ENCODE measurements at regions not wholly inside any gene's neighbourhood (a gene's known extent, or its start where the extent isn't known, plus 50 kb on each side); places are given as distances from the start of the nearest gene placed in this dataset.

DNA sequence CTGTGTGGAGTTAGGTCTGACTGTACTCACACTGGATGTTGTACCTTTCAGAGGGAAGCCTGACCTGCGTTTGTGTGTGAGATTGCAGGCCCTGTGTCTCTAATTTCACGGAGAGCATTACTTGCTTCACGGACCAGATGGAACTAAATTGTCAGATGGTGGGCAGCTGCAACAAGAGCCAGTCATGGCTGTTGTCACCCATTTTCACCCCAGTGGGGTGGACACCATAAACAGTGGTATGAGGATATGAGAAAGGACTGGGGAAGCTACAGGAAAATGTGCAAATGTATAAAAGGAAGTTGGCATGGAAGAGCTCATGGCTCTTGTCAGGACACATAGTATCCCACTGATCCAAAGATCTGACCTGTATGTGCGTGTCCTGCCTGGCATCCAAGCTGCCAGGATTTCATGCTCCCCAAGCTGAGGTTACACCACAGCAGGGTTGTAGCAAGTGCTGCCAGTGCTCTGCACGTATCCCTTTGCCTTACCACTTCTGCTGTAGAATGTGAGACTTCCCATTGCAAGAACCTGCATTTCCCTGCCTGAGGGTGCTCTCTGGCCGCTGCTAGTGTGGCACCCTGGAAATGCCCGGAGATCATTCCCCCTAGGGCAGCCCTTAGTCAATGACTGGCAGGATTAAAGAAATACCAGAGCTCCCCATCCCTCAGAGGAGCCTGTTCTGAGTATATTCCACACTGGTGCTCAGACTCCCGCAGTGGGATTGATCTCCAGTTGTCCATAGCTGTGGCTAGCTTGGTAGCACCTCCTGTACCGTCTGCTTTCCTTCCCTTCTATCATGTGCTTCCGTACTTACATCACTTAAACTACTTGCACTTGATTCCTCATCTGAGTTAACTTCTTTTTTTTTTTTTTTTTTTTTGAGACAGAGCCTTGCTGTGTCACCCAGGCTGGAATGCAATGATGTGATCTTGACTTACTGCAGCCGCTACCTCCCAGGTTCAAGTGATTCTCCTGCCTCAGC lies 70.4 kb upstream of the TANC2 start:
- no peak for DNase-seq (ENCODE audit: low read depth)
- TF ChIP-seq, protein P1, sequence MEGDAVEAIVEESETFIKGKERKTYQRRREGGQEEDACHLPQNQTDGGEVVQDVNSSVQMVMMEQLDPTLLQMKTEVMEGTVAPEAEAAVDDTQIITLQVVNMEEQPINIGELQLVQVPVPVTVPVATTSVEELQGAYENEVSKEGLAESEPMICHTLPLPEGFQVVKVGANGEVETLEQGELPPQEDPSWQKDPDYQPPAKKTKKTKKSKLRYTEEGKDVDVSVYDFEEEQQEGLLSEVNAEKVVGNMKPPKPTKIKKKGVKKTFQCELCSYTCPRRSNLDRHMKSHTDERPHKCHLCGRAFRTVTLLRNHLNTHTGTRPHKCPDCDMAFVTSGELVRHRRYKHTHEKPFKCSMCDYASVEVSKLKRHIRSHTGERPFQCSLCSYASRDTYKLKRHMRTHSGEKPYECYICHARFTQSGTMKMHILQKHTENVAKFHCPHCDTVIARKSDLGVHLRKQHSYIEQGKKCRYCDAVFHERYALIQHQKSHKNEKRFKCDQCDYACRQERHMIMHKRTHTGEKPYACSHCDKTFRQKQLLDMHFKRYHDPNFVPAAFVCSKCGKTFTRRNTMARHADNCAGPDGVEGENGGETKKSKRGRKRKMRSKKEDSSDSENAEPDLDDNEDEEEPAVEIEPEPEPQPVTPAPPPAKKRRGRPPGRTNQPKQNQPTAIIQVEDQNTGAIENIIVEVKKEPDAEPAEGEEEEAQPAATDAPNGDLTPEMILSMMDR (conservative IDR thresholded peaks at IDR 0.05; ENCODE audit: low read depth, low read length), result no peak
- H3K4me3 ChIP-seq (ENCODE audit: low read length), result no peak overlapping the region

DNA sequence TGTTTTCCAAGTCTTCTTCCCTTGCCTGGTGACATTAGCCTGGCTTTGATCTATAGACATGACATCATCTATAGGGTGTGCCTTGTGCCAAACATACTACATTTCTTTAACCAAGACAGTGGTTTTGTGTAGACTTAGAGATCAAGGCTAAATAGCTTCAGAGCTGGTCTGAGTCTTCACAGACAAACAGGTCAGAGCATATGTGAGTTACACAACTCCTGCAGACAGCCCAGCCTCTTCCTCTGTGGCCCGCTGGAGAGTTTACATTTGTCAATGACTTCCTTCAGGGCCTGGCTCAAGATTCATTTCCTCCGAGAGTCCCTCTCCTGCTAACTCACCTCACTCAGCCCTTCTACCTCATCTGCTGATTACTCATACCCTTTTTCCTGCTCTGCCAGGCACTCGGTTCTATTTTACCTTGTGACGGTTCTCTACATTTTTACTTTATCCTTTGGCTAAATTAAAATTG lies 73.1 kb upstream of the TANC2 start:
- no peak for DNase-seq (ENCODE audit: low read depth)
- TF ChIP-seq, protein P1 (conservative IDR thresholded peaks at IDR 0.05; ENCODE audit: low read depth, low read length), result no peak
- H3K4me3 ChIP-seq (ENCODE audit: low read length), result no peak overlapping the region

DNA sequence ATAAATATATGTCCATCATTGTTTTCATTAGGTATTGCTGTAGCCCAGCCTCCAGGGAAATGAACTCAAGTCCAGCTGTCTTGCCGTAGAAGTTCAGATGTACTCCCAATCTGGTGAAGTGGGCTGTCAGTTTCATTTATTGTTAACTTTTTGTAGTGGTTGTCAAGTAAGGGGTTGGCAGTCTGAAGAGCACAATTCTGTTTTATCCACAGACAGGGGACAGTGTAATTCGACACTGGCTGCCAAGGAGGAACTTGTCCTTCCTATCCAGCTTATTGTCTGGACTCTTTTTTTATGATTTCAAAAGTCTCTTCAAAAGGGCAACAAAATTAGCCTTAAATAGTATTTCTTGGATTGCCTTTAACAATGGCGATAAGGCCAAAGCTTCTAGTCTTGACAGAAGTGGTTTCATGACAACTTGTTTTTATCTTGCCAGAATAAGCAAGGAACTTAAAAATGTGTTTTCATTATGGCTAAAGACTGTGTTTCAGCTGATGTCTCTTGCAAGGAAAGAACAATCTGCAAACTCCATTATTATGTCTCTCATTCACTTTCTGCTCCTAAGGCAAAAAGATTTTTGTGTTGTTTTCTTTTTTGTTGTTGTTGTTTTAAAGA lies 73.9 kb upstream of the TANC2 start:
- no peak overlapping the region for H3K4me3 ChIP-seq (ENCODE audit: low read length)
- TF ChIP-seq, protein P1 (conservative IDR thresholded peaks at IDR 0.05; ENCODE audit: low read depth, low read length), result no peak
- no peak for DNase-seq (ENCODE audit: low read depth)

DNA sequence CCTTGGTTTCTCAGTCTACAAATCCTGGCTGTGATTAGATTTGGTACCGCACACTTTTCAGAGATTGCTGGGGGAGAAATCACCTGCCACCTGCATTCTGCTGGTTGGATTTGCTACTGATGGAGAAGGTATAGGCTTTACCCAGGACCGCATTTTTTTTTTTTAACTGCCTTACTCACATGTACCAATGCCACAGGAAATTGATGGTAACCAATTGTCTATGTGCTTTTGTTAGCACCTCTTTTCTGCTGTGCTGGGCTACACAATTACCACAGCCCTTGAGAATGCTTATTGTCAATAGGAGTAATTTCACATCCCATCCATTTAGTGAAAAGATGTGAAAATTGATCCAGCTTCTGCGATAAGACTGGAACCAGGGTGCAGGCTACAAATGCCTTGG lies 74.4 kb upstream of the TANC2 start:
- no peak overlapping the region for H3K4me3 ChIP-seq (ENCODE audit: low read length)
- DNase-seq (ENCODE audit: low read depth), result no peak
- TF ChIP-seq, protein P1 (conservative IDR thresholded peaks at IDR 0.05; ENCODE audit: low read depth, low read length), result no peak

DNA sequence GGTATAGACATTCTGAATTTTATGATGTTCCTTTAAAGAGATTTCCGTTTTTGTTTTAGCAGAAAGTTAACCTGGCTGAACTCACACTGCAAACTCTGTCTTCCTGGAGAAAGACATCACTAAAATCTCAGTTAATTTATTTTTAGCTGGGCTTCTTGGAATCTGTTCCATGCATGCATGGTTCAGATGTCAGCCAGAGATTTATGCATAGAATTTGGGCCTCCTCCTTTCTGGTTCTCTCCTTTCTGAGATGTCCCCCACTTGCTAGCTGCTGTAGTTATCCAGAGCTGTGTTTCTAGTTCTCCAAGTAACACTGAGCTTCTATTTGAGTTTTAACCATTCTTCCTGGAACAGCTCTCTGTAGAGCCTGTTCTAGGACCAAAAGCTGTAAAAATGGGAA lies 77.3 kb upstream of the TANC2 start:
- DNase-seq (ENCODE audit: low read depth), result no peak
- TF ChIP-seq, protein P1 (conservative IDR thresholded peaks at IDR 0.05; ENCODE audit: low read depth, low read length), result no peak

DNA sequence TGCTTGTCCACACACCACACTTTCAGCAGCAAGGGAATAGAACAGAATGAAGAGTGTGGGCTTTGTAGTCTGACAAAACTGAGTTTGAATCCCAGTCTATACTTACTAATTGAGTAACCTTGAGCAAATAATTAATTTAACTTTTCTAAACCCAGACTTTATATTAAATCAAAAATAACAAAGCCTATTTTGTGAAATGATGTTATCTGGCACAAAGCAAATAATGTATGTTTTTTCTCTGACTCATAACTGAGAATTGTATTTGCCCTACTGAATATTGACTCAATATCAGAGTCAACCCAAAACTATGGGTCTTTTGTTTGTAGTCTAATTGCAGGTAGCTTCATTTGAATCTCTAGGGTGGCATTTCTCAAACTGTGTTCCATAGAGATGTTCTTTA lies 77.9 kb upstream of the TANC2 start:
- DNase-seq (ENCODE audit: low read depth), result no peak
- no peak overlapping the region for H3K4me3 ChIP-seq (ENCODE audit: low read length)
- TF ChIP-seq, protein P1 (conservative IDR thresholded peaks at IDR 0.05; ENCODE audit: low read depth, low read length), result no peak

More for the DNA sequence above, 77.3 kb upstream of the TANC2 start:
- no peak overlapping the region for H3K4me3 ChIP-seq (ENCODE audit: low read length)
